Neutrophil (primary cell): ENCODE measurements at regions not wholly inside any gene's neighbourhood (a gene's known extent, or its start where the extent isn't known, plus 50 kb on each side); places are given as distances from the start of the nearest gene placed in this dataset.

Source experiments
- H3K27ac ChIP-seq: fragments of 200-600 bp; sonication (generic); 2 replicates; pipeline ENCODE4 v1.5.1; 2016; ENCODE audit warnings: mild to moderate bottlenecking, moderate library complexity
- H3K27me3 ChIP-seq: fragments of 200-600 bp; sonication (generic); 2 replicates; pipeline ENCODE4 v1.6.0; 2016; ENCODE audit warnings: mild to moderate bottlenecking
- H3K36me3 ChIP-seq: fragments of 200-600 bp; sonication (generic); 2 replicates; pipeline ENCODE4 v1.5.1; 2017
- H3K4me1 ChIP-seq, 2 experiments: fragments of 200-600 bp in 1 of 2; sonication (generic) in 1 of 2; 1 replicate in 1 of 2; 2 replicates in 1 of 2; pipeline versions ENCODE4 v1.5.1 to v1.6.1; 2013 to 2016; ENCODE audit warnings: low read depth in 1 of 2, low read length in 1 of 2, mild to moderate bottlenecking in 1 of 2, moderate library complexity in 1 of 2; ENCODE audit not compliant: control insufficient read depth in 1 of 2, insufficient read depth in 1 of 2
- H3K4me3 ChIP-seq, 2 experiments: fragments of 200-600 bp in 1 of 2; sonication (generic) in 1 of 2; 1 replicate in 1 of 2; 2 replicates in 1 of 2; pipeline ENCODE4 v1.5.1; 2013 to 2016; ENCODE audit warnings: low read depth in 1 of 2, low read length in 1 of 2, mild to moderate bottlenecking in 1 of 2, moderate library complexity in 1 of 2
- H3K9me3 ChIP-seq: fragments of 200-600 bp; sonication (generic); 2 replicates; pipeline ENCODE4 v1.5.1; 2016
- CTCF ChIP-seq: fragments of 200-600 bp; sonication (generic); IDR thresholded peaks from 2 replicates; pipeline ENCODE4 v1.5.1; 2016; ENCODE audit warnings: antibody characterized with exemption

GRCh38 chr2:58304843-58305242 lies 63.7 kb upstream of the FANCL start:
- Histone ChIP-seq H3K4me3 (no peak overlapping the region), H3K27ac (no peak overlapping the region), H3K27me3 (no peaks in the 10 kb centered on the region), H3K36me3 (no peaks in the 10 kb centered on the region), H3K9me3 (no peaks in the 10 kb centered on the region), H3K4me1 (no peaks in the 10 kb centered on the region)
- TF ChIP-seq CTCF, result no peak

GRCh38 chr2:58299123-58299522 lies 58.0 kb upstream of the FANCL start:
- Histone ChIP-seq H3K9me3 (no peaks in the 10 kb centered on the region), H3K4me1 (no peaks in the 10 kb centered on the region), H3K27ac (no peak overlapping the region), H3K27me3 (no peaks in the 10 kb centered on the region), H3K4me3 (no peak overlapping the region), H3K36me3 (no peaks in the 10 kb centered on the region)
- TF ChIP-seq CTCF, result no peak

DNA sequence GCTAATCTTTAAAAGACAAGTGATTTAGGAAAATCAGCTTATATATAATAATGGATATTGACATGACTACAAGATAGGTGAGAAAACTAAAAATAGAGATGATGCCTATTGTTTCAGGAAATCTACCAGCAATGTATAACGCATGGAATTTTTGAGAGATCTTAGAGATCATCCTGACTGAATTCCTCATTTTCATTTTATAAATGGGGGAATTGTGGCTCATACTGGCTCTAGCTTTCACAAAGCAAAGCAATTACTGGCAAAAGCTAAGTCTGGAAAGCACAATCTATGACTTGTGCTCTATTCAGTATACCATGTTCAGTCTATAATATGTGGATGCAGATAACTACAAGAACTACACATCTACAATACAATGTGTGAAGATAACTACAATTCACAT lies 51.9 kb upstream of the FANCL start:
- H3K36me3 ChIP-seq, result no peaks in the 10 kb centered on the region
- H3K27me3 ChIP-seq, result no peaks in the 10 kb centered on the region
- no peaks in the 10 kb centered on the region for H3K9me3 ChIP-seq
- no peaks in the 10 kb centered on the region for H3K4me1 ChIP-seq
- no peak overlapping the region for H3K27ac ChIP-seq
- no peak overlapping the region for H3K4me3 ChIP-seq
- TF ChIP-seq CTCF, result no peak

GRCh38 chr2:58291726-58292438 lies 50.8 kb upstream of the FANCL start:
- Histone ChIP-seq H3K4me3 (no peak overlapping the region), H3K4me1 (no peaks in the 10 kb centered on the region), H3K27ac (no peak overlapping the region), H3K27me3 (no peaks in the 10 kb centered on the region), H3K9me3 (no peaks in the 10 kb centered on the region), H3K36me3 (no peaks in the 10 kb centered on the region)
- no peak for TF ChIP-seq CTCF
